T-helper 2 cell treated with Interferon-gamma antibody and Interleukin-4, amounts not matched to agents 100 ng/mL and 5 ng/mL, for 36 hours (primary cell): ENCODE measurements at regions not wholly inside any gene's neighbourhood (a gene's known extent, or its start where the extent isn't known, plus 50 kb on each side); places are given as distances from the start of the nearest gene placed in this dataset.
"Not testable (repeated sequence)": the region's sequence is repeated elsewhere in the genome, so short reads cannot be mapped to it uniquely, and the experiment has no call there.

Source experiments
- intact Hi-C: fragments of 100-400 bp; cut with micrococcal nuclease; formaldehyde crosslinking; loops from one replicate; pipeline ENCODE4 v1.15.1; 2023

- intact Hi-C loops = no loop called here
Measured at GRCh38 chr5:82512025-82512424, 233.9 kb upstream of the RPS23 start.

DNA sequence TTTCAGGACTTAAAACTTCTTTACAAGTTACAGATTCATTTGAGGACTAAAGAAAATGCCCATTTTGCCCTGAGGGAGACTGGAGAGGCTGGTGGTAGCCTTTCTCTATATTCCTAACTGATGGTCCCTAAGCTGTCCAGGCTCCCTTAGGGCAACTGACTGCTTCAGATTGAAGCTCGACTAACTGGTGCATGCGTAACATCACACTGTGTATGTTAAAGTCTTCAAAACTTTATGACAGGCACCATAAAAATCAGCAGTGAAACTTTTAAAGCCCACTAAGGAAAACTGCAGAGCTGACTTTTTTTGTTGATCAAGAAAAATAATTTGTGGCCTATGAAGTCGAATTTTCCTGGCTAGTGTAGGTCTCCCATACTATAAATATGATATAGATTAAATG, 233.0 kb upstream of the RPS23 start:
- intact Hi-C loops = no loop called here

DNA sequence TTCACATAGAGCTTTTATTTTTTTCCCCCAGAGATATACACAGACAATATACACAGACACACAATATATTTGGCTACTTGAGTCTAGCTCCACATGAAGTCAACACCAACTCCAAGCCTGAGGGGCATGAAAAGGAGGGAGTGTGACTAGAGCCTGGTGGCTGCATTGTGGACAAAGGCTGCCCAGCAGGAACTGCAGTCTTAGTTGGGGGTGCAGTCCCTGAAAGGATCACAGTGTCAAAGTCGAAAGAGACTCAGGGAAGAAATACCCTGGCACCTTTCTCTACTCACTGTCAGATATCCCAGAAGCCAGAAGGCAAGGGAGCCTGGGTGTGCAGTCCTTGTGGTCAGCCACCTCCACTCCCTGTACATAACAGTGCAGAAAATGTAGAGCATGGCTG, 231.6 kb upstream of the RPS23 start:
- intact Hi-C loops = no loop called here

DNA sequence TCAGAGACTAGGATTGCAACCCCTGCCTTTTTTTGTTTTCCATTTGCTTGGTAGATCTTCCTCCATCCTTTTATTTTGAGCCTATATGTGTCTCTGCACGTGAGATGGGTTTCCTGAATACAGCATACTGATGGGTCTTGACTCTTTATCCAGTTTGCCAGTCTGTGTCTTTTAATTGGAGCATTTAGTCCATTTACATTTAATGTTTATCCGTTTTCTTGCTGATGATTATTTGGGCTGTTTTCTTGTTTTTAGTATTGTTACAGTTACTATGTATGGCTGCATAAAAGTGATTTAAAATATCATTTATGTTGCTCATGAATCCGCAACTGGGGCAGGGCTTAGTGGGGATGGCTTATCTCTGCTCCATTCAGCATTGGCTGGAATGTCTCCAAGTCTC, 228.2 kb upstream of the RPS23 start:
- intact Hi-C loops = not testable (repeated sequence)

- intact Hi-C loops = loop anchor here (5.0 kb wide), 1 partner anchor 147 kb away; no protein-coding TSS in a partner anchor
Measured at GRCh38 chr5:82499725-82500244, 221.6 kb upstream of the RPS23 start.

DNA sequence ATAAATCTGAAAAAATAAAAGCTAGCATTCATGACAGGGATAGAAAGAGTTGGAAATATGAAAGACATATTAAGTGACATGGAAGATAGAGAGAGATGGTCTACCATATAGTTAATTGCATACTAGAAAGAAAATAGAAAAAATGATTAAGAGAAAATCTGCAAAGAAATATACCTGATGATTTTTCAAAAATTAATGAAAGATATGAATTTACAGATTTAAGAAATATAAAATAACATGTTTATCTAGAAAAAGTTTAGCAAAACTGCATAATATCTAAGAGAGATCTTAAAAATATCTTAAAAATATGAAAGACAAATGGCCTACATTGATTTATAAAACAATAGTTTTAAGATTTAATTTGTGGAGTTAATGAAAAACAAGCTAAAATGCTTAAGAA, 219.1 kb upstream of the RPS23 start:
- intact Hi-C loops = loop anchor here (5.0 kb wide), 1 partner anchor 145 kb away; no protein-coding TSS in a partner anchor

DNA sequence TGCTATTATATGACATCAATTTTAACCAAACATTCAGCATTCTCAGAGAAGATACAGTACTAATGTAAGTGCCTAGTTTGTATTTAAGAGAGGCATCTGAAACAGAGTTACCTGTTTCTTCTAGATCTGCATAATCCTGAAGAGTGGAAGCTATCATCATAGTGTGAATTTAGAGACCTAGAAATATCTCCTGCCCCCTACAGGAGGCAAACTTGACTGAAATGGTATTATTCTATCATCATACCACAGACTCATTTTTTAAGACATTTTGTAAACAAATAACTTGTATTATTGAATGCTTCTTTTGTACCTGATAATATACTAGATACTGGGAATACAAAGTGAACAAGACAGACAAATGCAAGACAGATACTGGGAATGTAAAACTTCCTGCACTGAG, 216.8 kb upstream of the RPS23 start:
- intact Hi-C loops = loop anchor here (5.0 kb wide), 1 partner anchor 143 kb away; no protein-coding TSS in a partner anchor

- intact Hi-C loops = no loop called here
Measured at GRCh38 chr5:82493221-82493620, 215.1 kb upstream of the RPS23 start.

GRCh38 chr5:82491397-82491796, 213.2 kb upstream of the RPS23 start:
- intact Hi-C loops = no loop called here

GRCh38 chr5:82489683-82490082, 211.5 kb upstream of the RPS23 start:
- intact Hi-C loops = no loop called here

DNA sequence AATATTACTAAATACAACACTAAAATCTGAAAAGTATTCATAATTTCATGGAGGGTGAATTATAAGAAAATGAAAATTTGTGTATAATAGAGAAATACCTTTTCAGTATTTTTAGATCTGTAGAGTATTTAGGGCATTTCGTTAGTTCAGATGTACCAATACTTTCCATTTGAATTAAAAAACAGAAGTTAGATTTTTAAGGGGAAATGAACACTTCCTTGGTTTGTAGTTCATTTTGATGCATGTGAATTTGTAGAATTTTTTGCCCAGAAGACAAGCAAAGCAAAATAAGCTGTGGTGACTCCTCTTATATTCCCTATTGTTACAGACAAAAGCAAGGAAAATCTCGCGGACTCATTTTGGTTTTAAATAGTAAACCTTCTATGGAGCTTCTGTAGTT, 209.0 kb upstream of the RPS23 start:
- intact Hi-C loops = no loop called here

DNA sequence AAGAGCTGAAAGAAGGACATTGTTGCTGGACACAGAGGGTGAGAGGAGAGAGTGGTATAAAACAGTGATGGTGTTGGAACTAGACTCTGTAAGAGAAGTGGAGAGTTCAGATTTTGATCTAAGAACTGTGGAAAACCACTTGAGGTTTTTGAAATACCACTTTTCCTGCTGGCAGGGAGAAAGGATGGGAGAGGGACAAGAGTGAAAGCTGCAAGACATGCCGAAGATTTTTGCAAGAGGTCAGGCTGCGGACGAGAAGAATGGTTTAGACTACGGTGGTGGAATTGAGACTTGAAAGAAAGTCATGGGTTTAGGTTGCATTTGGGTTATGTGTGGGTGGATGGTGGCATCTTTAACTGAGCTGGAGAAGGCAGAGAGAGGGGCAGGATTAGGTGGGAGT, 202.2 kb upstream of the RPS23 start:
- intact Hi-C loops = no loop called here

- intact Hi-C loops = no loop called here
Measured at GRCh38 chr5:82476155-82476554, 198.0 kb upstream of the RPS23 start.

DNA sequence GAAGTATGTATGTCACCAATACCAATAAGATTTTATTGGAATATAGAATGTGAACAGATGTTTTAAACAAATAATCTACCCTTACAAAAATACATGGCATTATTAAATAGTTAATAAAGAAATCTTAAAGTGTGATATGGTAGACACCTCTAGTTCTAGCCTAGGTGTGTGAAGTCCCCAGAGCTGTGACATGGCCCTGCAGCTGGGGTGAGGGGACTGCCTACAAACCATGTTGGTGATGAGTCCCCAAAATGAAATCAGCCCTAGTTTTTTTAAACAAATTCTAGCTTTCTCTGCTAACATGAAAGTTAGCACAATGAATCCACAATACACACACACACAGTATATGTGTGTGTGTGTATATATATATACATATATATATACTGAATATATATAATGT, 195.1 kb upstream of the RPS23 start:
- intact Hi-C loops = no loop called here

DNA sequence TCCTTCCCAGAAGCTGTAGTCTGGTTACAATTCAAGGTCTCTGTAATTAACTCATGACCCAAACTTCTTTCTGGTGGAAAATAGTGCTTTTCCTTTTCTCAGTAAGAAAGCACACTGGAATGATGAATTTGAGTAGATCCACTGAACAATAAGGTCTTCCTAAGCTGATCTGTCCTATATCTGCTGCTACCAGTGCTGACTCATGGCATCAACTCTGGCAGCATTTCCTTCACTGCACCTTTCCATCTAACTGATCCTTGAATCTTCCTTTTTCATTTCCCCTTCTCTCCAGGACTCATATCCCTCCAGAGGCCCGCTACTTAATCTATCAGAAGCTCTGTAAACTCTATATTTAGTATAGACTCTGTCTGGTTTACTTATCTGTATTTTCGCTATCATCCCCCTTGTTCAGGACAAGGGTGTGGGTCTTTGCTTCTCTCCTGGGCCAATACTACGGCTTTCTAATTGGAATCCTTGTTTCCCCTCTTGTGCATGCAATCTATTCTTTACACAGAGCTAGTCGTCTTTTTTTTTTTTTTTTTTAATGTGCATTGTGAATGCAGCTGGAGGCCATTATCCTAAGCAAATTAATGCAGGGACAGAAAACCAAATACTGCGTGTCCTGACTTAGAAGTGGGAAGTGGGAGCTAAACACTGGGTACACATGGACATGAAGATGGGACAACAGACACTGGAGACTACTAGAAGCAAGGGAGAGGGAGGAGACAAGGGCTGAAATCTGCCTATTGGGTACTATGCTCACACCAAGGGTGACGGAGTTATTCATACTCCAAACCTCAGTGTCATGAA, 192.2 kb upstream of the RPS23 start:
- intact Hi-C loops = no loop called here

DNA sequence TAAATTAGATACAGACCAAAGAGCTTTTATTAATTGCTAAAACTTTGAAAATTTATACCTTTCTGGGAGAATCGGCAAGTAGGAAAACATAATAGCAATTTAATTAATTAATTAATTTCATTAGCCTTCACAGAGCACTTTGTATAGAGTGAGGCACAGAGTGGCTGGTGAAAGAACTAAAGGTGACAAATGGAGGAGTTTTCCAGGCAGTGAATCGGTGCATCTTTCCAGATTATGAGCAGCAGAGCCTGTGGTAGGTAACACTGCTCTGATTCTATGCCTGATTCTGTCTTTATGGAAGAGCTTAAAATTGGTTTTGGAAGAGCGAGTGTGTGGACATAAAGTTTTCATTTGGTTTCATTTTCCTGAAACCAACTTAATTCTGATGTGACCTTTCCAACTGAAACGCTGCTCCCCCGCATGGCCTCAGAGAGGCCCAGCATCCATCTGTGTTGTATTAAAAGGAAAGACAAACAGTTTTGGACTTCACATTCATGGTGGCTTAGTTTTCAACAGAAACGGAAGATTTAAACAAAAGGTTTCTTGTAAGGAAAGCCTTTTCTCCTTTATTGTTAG, 188.9 kb upstream of the RPS23 start:
- intact Hi-C loops = no loop called here

- intact Hi-C loops = no loop called here
Measured at GRCh38 chr5:82465235-82465634, 187.1 kb upstream of the RPS23 start.

- intact Hi-C loops = no loop called here
Measured at GRCh38 chr5:82459626-82460025, 181.5 kb upstream of the RPS23 start.

DNA sequence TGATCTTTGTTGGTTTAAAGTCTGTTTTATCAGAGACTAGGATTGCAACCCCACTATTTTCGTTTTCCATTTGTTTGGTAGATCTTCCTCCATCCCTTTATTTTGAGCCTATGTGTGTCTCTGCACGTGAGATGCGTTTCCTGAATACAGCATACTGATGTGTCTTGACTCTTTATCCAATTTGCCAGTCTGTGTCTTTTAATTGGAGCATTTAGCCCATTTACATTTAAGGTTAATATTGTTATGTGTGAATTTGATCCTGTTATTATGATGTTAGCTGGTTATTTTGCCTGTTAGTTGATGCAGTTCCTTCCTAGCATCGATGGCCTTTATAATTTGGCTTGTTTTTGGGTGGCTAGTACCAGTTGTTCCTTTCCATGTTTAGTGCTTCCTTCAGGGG, 177.2 kb upstream of the RPS23 start:
- intact Hi-C loops = not testable (repeated sequence)

GRCh38 chr5:82448374-82448773, 170.2 kb upstream of the RPS23 start:
- intact Hi-C loops = no loop called here

- intact Hi-C loops = no loop called here
Measured at GRCh38 chr5:82447913-82448312, 169.8 kb upstream of the RPS23 start.

GRCh38 chr5:82446809-82447208, 168.7 kb upstream of the RPS23 start:
- intact Hi-C loops = no loop called here
